Muscle layer of colon (tissue), 2 donors: ENCODE measurements at regions not wholly inside any gene's neighbourhood (a gene's known extent, or its start where the extent isn't known, plus 50 kb on each side); places are given as distances from the start of the nearest gene placed in this dataset.

ENCODE experiments used
- H3K27ac ChIP-seq: one replicate; pipeline ENCODE4 v1.7.0; 2013; ENCODE audit warnings: low read depth, mild to moderate bottlenecking, low read length, moderate library complexity
- H3K27me3 ChIP-seq, 2 donors: one replicate each; pipeline ENCODE4 v1.7.0; 2013; ENCODE audit warnings: low read length in 2 of 2, mild to moderate bottlenecking in 2 of 2; ENCODE audit not compliant: insufficient read depth in 2 of 2, control insufficient read depth in 1 of 2
- H3K36me3 ChIP-seq: one replicate; pipeline ENCODE4 v1.7.0; 2013; ENCODE audit warnings: mild to moderate bottlenecking, low read length; ENCODE audit not compliant: insufficient read depth
- H3K4me1 ChIP-seq: one replicate; pipeline ENCODE4 v1.7.0; 2013; ENCODE audit warnings: mild to moderate bottlenecking, low read length; ENCODE audit not compliant: insufficient read depth
- H3K4me3 ChIP-seq, 2 donors: one replicate each; pipeline ENCODE4 v1.7.0; 2013; ENCODE audit warnings: low read length in 2 of 2, low read depth in 1 of 2, mild to moderate bottlenecking in 1 of 2, moderate library complexity in 1 of 2
- H3K9ac ChIP-seq: one replicate; pipeline ENCODE4 v1.7.0; 2013; ENCODE audit warnings: low read length
- H3K9me3 ChIP-seq: one replicate; pipeline ENCODE4 v1.7.0; 2013; ENCODE audit warnings: mild to moderate bottlenecking, low read length
- donor health status: abdominal sarcoma.
- donor health status: Adenocarcinoma of cecum.

DNA sequence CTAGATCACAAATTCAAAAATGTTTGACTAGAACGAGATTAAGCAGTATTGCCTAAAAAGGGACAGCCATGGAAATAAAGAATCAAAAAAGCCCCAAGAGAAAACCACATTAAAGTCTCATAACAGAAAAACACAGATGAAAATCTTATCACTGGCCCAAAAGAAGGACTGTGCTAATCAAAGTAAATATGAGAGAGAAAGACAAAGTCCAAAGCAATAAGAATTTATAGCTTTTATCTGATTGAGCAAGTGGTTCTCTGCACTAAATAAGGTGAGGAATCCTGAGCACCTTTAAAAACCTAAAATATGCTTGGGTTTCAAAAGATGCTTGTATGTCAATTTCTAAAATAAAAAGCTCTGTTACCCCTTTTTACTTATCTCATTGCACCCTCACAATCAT lies 409.3 kb downstream of the GASK1B start:
- no peaks in the 10 kb centered on the region for H3K4me1 ChIP-seq
- no peaks in the 10 kb centered on the region for H3K9me3 ChIP-seq
- H3K9ac ChIP-seq = no peak overlapping the region
- no peak overlapping the region for H3K27ac ChIP-seq
- H3K36me3 ChIP-seq = no peaks in the 10 kb centered on the region
- H3K4me3 ChIP-seq = no peak overlapping the region
- no peaks in the 10 kb centered on the region for H3K27me3 ChIP-seq

DNA sequence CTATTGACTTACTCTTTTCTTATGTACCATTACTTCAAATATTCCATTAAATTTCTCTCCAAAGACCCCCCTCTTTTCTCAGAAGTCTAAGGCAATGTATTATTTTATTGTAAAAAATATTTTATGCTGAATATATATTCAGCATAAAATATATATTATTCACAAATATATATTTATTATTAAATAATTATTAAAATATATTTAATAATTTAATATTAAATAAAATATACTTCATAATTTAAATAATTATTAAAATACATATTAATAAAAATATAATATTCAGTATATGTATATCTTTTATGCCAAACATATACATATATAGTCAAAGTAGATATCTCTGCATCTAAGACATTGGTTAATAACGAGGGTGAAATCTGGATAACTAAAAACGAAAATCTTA lies 418.4 kb downstream of the GASK1B start:
- Histone ChIP-seq H3K4me3 (no peak overlapping the region), H3K27me3 (no peaks in the 10 kb centered on the region), H3K4me1 (no peaks in the 10 kb centered on the region), H3K9ac (no peak overlapping the region), H3K36me3 (no peaks in the 10 kb centered on the region), H3K27ac (no peak overlapping the region), H3K9me3 (no peaks in the 10 kb centered on the region)

DNA sequence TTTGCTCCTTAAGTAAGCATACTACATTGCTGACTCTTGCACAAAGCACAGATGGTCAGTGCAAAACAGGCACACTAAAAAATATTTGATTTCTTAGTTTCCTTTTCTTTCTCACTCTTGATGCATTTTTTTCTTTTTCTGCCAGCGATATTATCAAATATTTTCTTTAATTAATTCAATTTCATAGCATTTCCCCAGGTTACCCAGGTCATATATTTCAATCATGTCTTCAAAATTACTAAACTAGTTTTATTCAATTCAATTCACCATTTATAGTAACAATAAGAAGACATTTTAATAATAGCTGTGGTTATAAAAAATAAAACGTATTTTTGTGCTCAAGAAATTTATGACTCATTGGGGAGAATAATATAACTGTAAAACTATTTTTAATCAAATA lies 421.2 kb downstream of the GASK1B start:
- Histone ChIP-seq H3K27ac (no peak overlapping the region), H3K36me3 (no peaks in the 10 kb centered on the region), H3K4me3 (no peak overlapping the region), H3K4me1 (no peaks in the 10 kb centered on the region), H3K9ac (no peak overlapping the region), H3K9me3 (no peaks in the 10 kb centered on the region), H3K27me3 (no peaks in the 10 kb centered on the region)

DNA sequence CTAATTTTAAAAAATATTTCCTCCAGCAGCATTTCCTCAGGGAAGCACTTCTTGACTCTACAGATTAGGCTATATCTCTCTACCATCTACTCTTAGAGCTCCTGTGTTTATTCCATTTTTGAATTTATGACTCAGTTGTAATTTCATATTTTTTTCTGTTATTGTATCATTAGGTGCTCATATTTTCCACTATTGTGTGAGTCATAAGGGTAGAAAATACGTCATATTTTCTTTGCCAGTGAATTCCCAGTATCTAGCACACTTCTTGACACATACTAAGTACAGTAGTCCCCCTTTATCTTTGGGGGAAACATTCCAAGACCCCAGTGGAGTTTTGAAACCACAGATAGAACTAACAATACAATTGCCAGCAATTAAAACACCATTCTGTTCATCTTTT lies 431.2 kb downstream of the GASK1B start:
- H3K9me3 ChIP-seq = no peaks in the 10 kb centered on the region
- no peaks in the 10 kb centered on the region for H3K27me3 ChIP-seq
- no peaks in the 10 kb centered on the region for H3K4me1 ChIP-seq
- H3K27ac ChIP-seq = no peak overlapping the region
- H3K4me3 ChIP-seq = no peak overlapping the region
- no peak overlapping the region for H3K9ac ChIP-seq
- no peaks in the 10 kb centered on the region for H3K36me3 ChIP-seq

DNA sequence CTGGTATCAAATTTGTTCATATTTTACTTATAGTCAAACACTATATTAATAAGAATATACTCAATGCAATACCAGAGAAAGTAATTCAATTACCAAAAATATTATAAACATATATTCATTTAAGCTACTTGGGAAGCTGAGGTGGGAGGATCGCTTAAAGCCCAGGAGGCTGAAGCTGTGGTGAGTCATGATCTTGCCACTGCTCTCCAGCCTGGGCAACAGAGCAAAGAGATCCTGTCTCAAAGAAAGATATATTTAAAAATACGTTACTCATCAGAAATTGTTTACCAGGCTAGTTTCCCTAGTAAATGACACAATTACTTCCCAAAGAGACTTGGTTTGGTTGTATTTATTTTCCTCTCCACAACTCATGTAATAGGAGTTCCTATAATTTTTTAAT lies 433.6 kb downstream of the GASK1B start:
- H3K27me3 ChIP-seq = no peaks in the 10 kb centered on the region
- no peak overlapping the region for H3K27ac ChIP-seq
- H3K9me3 ChIP-seq = no peaks in the 10 kb centered on the region
- H3K4me3 ChIP-seq = no peak overlapping the region
- no peak overlapping the region for H3K9ac ChIP-seq
- no peaks in the 10 kb centered on the region for H3K36me3 ChIP-seq
- no peaks in the 10 kb centered on the region for H3K4me1 ChIP-seq

DNA sequence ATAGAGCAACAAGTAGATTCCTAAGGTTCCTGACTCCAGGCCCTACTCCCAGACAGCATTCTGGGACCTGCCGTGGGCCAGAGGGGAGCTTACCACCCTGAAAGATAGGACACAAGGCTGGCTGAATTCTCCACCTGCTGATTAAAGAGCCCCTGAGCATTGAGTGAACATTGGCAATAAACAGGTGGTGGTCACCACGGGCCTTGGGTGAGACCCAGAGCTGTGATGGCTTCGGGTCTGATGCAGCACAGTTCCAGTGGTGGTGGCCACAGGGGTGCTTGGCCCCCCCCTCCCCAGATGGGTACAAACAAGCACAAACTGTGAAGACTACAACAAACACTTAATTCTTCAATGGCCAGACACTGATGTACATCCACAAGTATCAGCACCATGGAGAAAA lies 444.6 kb downstream of the GASK1B start:
- Histone ChIP-seq H3K36me3 (no peaks in the 10 kb centered on the region), H3K27me3 (no peaks in the 10 kb centered on the region), H3K27ac (no peak overlapping the region), H3K4me1 (no peaks in the 10 kb centered on the region), H3K9ac (no peak overlapping the region), H3K9me3 (no peaks in the 10 kb centered on the region), H3K4me3 (no peak overlapping the region)

DNA sequence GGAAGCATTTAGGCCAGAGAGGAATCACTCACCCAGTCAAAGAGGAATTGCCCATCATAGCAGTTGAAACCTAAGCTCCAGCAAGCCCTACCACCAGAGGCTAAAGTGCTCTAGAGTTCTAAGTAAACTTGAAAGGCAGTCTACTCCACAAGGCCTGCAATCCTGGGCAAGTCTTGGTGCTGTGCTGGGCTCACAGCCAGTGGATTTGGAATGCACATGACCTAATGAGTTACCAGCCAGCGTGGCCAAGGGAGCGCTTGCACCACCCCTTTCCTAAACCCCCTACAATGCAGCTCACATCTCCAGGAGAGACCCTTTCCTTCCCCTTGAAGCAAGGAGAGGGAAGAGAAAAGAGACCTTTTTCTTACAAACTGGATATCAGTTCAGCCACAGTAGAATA lies 445.7 kb downstream of the GASK1B start:
- H3K36me3 ChIP-seq = no peaks in the 10 kb centered on the region
- no peak overlapping the region for H3K9ac ChIP-seq
- no peaks in the 10 kb centered on the region for H3K27me3 ChIP-seq
- no peak overlapping the region for H3K4me3 ChIP-seq
- no peak overlapping the region for H3K27ac ChIP-seq
- no peaks in the 10 kb centered on the region for H3K4me1 ChIP-seq
- H3K9me3 ChIP-seq = no peaks in the 10 kb centered on the region

DNA sequence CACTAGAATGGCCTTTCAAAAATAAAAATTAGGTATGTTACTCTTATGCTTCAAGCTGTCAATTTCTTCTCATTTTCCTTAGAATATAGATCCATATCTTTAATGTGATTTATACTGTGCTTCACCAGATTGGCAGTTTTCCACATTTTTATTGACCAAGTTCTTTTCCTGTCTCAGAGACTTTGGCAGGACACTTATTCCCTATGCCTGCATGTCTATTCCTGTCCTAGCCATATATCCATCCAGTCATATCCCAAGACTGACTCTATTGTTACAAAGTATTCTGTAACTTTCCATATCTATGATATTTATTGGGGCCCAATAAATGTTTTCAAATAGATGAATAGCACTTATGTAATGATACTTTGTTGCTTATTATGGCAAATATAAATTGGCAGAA lies 450.7 kb downstream of the GASK1B start:
- Histone ChIP-seq H3K27ac (no peak overlapping the region), H3K36me3 (no peaks in the 10 kb centered on the region), H3K4me3 (no peak overlapping the region), H3K9me3 (no peaks in the 10 kb centered on the region), H3K9ac (no peak overlapping the region), H3K27me3 (no peaks in the 10 kb centered on the region), H3K4me1 (no peaks in the 10 kb centered on the region)

DNA sequence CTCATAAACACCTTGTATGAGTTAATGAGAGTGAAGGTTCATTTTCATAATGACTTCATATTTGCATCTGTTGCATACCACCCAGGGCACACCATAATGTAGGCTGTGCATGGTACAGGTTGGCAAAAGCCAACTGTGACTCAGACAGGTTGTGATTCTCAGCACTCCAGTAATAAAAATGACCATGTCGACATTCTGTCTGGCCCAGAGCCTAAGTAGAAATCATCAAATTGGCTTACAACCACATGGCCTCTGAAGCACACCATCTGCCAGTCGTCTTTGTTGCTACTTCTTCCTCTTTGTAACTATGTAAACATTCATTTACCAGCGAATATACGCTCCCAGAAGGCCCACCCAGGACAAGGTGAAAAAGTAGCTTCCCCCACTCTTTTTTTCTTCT lies 459.5 kb downstream of the GASK1B start:
- Histone ChIP-seq H3K9me3 (no peaks in the 10 kb centered on the region), H3K4me3 (no peak overlapping the region), H3K27me3 (no peaks in the 10 kb centered on the region), H3K9ac (no peak overlapping the region), H3K4me1 (no peaks in the 10 kb centered on the region), H3K27ac (no peak overlapping the region), H3K36me3 (no peaks in the 10 kb centered on the region)

DNA sequence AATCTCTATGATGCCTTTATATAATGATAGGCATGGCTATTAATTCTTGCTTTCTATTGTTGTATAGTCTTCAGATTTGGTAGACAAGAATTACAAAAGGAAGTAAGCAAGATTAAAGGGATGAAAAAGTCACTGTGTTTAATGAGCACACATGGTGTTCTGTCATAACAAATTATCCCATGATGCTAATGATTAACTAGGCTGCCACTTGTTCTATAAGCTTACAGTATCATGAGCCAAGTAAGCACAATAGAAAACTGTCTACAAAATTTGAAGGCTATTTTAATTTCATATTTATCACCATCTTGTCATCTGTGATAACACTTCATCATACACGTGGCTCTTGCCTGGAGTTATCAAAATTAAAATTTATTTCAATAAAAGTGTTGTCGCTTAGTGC lies 466.7 kb downstream of the GASK1B start:
- H3K9ac ChIP-seq = no peak overlapping the region

DNA sequence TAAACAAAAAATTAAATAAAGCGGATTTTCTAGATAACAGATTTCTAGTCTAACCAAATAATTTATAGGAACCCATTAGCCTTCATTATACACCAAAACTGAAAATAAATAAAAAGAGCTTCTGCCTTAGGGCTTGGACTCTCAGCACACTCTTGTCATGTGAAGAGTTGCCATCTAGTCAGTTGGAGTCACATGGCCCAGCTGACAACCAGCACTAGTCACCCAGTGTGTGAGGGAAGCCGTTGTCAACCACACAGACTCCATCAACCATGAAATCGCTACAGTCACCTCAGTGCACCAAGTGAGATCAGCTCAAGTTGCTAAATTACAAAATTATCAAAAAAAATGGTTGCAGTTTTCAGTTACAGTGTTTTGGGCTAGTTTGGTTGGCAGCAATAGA lies 470.0 kb downstream of the GASK1B start:
- Histone ChIP-seq H3K9me3 (no peaks in the 10 kb centered on the region), H3K36me3 (no peaks in the 10 kb centered on the region), H3K9ac (no peak overlapping the region), H3K4me1 (no peaks in the 10 kb centered on the region), H3K27ac (no peak overlapping the region), H3K4me3 (no peak overlapping the region), H3K27me3 (no peaks in the 10 kb centered on the region)

More for the DNA sequence above, 466.7 kb downstream of the GASK1B start:
- H3K9me3 ChIP-seq = no peaks in the 10 kb centered on the region
- no peaks in the 10 kb centered on the region for H3K36me3 ChIP-seq
- no peak overlapping the region for H3K27ac ChIP-seq
- no peaks in the 10 kb centered on the region for H3K4me1 ChIP-seq
- H3K27me3 ChIP-seq = no peaks in the 10 kb centered on the region
- no peak overlapping the region for H3K4me3 ChIP-seq

DNA sequence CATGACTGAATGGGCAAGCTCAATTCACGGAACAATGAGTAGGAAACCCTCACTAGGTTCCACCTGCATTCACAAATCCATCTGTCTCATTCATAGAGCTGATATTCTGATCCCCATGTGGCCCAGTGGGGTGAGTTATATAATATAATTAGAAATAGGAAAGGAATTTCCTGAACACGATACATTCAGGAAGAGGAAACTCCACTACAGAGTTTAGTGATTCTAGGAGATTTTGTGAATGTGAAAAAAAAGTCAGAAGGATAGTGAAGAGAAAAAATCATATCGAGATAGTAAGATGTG lies 471.2 kb downstream of the GASK1B start:
- no peaks in the 10 kb centered on the region for H3K4me1 ChIP-seq
- H3K9ac ChIP-seq = no peak overlapping the region
- H3K4me3 ChIP-seq = no peak overlapping the region
- H3K27me3 ChIP-seq = no peaks in the 10 kb centered on the region
- no peak overlapping the region for H3K27ac ChIP-seq
- no peaks in the 10 kb centered on the region for H3K9me3 ChIP-seq
- H3K36me3 ChIP-seq = no peaks in the 10 kb centered on the region
